GM18858 (cell line): ENCODE measurements at regions not wholly inside any gene's neighbourhood (a gene's known extent, or its start where the extent isn't known, plus 50 kb on each side); places are given as distances from the start of the nearest gene placed in this dataset.
"Not testable (repeated sequence)": the region's sequence is repeated elsewhere in the genome, so short reads cannot be mapped to it uniquely, and the experiment has no call there.

ENCODE experiments used
- ATAC-seq: cut with Tn5 transposase; IDR thresholded peaks from one replicate; pipeline ENCODE4 v1.9.1; 2021; ENCODE audit not compliant: unreplicated experiment

DNA sequence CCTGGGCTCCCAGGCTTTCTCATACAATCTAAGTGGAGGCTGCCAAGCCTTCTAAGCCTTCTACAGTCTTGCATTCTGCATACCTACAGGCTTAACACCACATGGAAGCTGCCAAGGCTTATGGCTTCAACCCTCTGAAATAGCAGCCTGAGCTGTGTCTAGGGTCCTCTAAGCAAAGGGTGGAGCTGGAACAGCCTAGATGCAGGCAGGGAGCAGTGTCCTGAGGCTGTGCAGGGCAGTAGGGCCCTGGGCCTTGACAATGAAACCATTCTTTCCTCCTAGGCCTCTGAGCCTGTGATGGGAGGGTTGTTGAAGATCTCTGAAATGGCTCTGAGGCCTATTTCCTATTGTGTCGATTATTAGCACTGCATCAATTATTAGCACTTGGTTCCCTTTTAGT, 150.9 kb upstream of the GRK3 start:
- ATAC-seq, result no peak

- not testable (repeated sequence) for ATAC-seq
Observed at GRCh38 chr22:25415731-25416130, 148.7 kb upstream of the GRK3 start.

DNA sequence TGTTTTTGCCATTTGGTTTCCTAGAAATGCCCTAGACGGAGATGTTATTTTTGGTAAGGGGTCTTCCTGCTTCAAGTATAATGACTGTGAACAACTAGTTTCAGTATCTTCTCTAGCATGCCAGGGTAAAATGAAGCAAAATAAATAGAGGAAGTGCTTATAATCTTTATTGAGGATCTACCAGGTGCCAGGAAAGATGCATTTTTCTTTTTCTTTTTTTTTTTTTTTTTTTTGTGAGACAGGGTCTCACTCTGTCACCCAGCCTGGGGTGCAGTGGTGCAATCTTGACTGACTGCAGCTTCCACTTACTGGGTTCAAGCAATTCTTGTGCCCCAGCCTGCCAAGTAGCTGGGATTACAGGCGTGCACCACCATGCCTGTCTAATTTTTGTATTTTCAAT, 146.6 kb upstream of the GRK3 start:
- ATAC-seq, result not testable (repeated sequence)

DNA sequence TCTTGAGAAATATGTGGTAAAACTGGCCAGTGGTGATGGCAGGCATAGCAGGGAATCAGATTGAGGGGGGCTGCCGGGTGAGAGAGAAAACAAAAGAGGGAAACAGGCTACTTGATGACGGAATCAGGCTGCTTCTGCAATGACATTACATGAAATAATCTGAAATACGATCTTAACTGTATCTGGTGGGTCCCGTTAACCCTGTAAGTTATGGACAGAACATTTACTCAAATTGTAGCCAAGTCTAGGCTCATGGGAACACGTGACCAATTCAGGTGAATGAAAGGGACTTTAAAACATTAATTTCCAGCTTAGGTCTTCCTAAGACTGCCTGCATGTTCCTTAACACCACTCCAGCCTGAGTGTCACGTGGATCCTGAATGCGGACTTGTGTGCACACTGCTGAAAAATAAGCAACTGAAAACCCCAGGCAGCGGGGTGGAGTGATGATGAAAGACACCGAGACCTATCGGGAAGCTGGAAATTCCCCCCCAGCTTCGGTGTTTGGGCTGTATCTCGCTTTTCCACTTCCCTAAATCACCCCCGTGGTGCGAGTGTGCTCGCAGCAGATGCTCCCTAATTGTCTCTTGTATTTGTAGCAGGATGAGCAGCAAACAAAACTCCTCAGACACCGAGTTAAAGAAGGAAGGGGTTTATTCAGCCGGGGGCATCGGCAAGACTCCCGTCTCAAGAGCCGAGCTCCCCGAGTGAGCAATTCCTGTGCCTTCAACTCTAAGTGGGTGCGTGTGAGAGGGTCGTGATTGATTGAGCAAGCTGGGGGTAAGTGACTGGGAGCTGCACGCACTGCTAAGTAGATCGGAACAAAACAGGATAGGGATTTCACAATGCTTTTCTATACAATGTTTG, 145.0 kb upstream of the GRK3 start:
- ATAC-seq, result no peak

- ATAC-seq, result not testable (repeated sequence)
Observed at GRCh38 chr22:25420114-25420441, 144.4 kb upstream of the GRK3 start.

GRCh38 chr22:25420471-25420924, 144.0 kb upstream of the GRK3 start:
- ATAC-seq, result no peak

- no peak for ATAC-seq
Observed at GRCh38 chr22:25420925-25421904, 143.3 kb upstream of the GRK3 start.

DNA sequence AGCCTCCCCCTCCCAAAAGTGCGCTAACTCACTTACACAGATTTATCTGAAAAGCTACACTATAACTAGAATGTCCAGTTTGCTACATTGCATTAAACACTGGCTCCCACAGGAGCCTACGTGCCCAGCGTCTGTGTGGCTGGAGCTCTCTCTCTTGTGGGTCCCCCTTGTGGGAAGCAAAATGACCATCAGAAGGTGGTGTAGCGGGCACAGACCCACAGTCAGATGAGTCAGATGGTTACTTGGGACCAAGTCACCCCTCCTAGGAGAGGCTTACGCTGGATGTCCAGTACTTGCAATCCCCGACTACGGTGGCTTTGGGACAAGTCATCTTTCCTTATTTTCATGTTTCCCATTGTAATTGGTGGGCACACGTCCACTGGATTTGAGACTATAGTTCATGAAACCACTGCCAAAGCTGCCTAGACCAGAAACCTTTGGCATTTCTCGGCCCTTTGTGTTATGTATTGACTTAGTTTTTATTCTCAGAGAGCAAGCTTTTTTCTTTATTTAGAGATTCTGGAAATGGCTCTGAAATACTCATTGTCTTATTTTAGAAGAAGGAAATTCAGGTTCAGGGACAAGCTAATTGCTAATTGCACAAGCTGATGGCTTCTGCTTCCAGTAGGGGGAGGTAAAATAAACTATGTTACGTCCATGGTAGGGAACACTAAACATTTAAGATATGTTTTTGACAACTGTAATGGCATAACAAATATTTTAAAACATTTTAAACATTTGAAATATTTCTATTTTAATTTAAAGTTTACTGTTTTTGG, 137.8 kb upstream of the GRK3 start:
- ATAC-seq, result not testable (repeated sequence)

DNA sequence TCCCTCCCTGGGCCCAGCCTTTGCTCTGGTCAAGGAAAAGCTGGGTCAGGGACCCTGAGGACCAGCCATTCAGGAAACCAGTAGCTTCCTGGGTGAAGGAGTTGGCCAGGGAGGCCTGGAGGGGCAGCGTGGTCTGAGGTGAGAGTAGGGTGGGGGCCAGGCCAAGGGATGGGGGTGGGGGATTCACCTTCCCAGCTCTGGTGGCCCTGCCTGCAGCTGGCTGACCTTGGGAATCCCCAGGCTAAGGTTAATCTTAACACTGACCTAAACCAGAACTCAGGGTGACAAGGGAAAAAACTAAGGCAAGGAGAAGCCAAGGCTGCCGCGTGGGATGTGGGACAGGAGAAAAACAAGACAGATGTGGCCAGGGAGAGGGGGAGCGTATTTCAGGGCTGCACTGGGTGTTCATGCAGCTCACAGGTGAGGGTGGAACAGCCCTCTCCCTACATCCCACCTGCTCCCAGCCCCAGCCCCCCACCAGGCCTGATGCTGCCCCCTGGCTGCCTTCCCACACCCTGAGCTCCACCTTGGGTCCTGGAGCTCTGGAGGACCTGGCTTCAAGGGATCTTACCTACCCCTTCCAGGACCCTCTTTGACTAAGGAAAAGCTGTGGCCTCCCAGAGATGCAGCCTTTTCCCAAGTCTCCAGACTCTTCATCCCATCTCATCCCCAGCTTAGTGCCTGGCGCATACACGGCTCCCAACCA, 132.7 kb upstream of the GRK3 start:
- ATAC-seq, result not testable (repeated sequence)

DNA sequence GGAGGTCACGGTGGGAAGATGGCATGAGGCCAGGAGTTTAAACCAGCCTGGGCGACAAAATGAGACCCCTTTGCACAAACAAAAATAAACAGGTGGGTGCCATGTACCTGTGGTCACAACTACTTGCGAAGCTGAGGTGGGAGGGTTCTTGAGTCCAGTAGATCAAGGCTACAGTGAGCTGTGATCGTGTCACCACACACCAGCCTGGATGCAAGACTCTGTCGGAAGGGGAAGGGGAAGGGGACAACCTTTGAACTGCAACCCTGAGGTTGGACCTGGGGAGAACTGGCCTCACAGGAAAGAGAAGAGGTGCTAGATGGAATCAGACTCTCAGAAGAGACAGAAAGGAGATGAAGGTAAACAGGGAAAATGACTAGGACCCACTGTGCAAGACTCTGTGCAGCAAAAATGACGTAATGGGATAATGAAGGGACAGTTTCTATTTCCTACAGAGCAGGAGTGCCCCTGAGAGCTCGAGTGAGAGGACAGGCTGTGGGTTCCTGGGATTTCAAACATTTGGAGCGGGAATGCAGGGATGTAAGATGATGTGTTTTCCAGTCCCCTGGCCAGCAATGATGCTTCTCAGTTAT, 131.0 kb upstream of the GRK3 start:
- ATAC-seq, result not testable (repeated sequence)

- no peak for ATAC-seq
Observed at GRCh38 chr22:25437414-25438160, 126.9 kb upstream of the GRK3 start.

GRCh38 chr22:25447067-25447685, 117.3 kb upstream of the GRK3 start:
- no peak for ATAC-seq

- ATAC-seq, result no peak
Observed at GRCh38 chr22:25447686-25448434, 116.6 kb upstream of the GRK3 start.

GRCh38 chr22:25448435-25449051, 115.9 kb upstream of the GRK3 start:
- ATAC-seq, result no peak

DNA sequence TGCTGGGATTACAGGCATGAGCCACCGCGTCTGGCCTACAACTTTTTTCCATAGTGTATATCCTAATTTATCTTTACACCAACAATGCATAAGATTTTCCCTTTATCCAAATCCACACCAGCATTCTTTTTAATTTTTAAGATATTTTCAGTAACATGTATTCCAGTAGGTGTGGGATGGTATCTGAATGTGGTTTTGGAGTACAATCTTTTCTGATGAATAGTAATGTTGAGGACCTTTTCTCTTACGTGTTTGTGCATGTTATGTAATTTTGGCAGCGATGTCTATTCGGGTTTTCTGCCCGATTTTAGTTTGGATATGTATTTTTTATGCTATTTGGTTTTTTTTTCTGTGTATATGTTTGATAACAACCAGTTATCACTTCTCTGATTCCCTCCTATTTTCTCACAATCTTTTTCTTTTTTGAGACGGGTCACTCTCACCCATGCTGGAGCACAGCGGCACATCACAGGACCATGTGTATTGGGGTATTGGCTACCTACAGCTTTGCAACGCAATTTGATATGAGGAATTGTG, 114.6 kb upstream of the GRK3 start:
- ATAC-seq, result no peak

- ATAC-seq, result no peak
Observed at GRCh38 chr22:25451480-25452114, 112.9 kb upstream of the GRK3 start.

- ATAC-seq, result no peak
Observed at GRCh38 chr22:25452116-25452700, 112.3 kb upstream of the GRK3 start.
